NOMO-1 (cell line): ENCODE measurements at regions not wholly inside any gene's neighbourhood (a gene's known extent, or its start where the extent isn't known, plus 50 kb on each side); places are given as distances from the start of the nearest gene placed in this dataset.
A peak's percentile ranks its signal among the peaks of the same experiment; 100 is the strongest.

Source experiments
- DNase-seq, 2 experiments: peaks; one replicate each; lab custom pipeline; 2025; ENCODE audit not compliant: unreplicated experiment in 2 of 2; lab: John Stamatoyannopoulos, UW

DNA sequence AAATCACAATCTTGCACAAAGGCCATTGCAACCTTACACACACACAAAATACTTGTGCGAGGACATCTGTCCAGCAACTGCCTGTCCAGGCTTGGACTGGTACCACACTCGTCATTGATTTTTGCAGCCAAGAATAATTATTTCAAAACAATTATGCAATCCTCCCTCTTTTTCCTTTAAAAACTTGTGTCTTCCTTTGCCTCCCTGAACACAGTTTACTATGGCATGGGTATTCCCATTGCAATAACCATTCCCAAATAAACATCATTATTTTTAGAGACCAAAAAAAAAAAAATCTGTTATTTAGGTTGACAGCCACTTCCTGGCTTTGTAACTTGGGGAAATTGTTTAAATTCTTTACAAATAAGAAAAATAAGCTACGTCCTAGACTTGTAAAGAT is 54.0 kb downstream of the C11orf91 start:
- DNase-seq: no peak

DNA sequence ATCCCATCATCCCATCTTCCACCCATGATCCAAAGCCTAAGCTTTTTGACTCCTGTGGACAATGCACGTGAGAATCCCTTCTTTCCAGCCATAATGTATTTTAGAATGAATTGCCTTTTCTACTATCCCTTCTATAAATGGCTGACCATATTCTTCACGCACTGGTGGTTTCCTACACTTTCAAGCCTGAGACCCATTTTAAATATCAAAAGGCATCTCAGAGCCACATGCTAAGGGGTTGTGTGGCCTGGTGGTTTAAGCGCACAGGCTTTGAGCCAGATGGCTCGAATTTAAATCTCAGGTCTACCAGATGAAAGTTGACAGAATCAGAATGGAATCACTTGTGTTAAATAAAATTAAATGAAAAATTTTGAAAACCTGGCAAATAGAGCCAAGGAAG is 54.5 kb downstream of the C11orf91 start:
- no peak for DNase-seq

DNA sequence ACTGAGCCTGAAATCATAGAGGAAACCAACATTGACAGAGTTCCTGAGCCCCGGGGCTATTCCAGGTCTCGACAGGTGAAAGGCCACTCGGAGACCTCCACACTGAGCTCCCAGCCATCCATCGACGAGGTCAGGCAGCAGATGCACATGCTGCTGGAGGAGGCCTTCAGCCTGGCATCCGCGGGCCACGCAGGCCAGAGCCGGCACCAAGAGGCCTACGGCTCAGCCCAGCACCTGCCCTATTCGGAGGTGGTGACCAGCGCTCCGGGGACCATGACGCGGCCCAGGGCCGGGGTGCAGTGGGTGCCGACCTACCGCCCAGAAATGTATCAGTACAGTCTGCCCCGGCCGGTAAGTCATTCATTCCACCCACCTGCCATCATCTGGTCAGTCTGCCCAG is 54.9 kb downstream of the C11orf91 start:
- no peak for DNase-seq

DNA sequence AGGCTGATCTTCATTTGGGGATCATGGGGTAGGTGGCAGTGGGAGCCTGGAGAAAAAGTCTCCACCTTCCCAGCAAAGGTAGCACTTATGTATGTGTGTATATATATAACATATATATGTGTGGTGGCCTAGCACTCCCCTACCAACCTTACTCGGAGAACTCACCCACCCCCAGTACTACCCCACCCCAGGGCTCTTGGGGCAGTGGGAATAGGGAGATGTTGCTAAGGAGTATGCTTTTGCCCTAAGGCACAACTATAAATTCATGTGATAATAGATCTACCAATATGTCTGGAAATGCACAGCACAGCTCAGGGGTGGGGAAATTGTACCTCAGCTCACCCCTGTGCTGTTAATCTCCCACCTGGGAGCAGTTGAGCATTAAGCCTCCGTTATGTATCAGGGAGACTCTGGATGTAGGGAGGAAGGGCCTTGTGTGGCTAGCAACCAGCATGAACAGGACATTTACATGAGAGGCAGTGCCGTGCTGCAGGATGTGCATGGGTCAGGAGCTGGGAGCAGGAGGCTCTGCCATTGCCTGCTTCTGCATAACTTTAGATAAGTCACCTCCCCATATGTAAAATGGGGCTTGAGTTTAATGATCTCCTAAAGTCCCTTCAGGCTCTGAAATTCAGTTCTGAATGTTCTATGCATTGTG is 57.3 kb downstream of the C11orf91 start:
- no peak for DNase-seq

DNA sequence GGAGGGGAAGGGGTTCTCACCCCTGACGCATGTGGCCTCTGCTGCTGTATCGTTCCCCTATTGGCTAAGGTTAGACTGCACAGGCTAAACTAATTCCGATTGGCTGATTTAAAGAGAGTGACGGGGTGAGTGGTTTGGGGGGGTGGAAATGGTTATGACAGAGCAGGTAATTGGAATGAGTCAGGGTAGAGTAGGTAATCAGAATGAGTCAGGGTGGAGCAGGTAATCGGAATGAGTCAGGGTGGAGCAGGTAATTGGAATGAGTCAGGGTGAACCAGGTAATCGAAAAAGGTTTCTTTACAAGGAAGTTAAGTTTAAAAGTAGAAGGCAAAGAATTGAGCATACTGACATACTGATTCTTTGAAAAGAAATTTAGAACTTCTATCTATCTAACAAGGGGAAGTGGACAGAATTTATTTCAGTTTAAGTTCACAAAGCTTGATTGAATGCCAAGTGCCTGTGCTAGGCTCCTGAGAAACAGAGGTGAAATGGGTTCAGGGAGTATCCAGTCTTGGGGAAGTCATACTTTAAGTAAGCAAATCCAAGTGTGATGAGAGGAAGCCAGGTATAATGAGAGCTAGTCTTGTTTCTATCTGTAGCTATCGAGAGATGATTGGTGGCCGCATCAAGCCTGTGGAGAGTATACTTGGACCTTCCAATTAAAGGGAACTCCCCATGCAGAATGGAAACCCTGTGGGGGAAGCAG is 58.0 kb downstream of the C11orf91 start:
- DNase-seq: no peak

DNA sequence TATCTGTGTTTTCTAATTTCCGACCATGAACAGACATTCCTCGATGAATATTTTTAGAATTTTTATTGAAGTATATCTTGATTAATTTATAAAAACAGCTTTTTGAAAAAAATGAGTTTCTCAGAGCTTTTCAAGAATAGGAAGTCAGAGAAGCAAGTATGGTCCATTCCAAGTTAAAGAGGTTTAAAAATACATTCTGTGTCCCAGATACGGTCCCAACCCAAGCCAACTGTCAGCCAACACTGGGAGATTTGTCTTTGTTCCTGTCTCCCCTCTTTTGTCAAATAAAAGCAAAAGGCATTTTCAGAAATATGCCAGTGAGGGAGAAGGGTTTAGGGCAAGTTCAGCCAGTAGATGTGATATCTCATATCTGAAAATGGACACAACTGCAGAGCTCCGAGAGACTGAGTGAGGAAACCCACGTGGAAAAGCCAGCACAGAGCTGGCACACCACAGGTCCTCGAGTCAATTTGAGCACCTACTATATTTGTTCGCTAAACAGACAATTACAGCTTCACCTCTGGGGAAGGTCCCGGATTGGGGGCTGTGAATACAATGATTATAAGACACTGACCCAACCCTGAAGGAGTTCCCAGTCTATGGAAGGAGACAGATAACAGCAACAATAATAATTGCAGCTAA is 59.8 kb downstream of the C11orf91 start:
- no peak for DNase-seq

DNA sequence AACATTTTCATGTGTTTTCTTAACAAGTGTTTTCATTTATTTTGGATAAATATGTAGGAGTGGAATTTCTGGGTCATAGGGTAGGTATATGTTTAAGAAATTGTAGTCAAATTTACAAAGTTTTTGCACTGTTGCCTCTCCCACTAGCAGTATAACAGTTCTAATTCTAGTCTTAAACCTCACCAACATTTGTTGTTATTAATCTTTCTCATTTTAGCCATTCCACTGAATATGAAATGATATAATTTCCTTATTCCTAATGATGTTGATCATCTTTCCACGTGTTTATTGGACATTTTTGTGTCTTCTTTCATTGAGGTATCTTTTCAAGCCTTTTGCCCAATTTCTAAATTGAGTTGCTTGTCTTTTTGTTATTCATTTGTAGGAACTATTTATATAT is 62.0 kb downstream of the C11orf91 start:
- no peak for DNase-seq

DNA sequence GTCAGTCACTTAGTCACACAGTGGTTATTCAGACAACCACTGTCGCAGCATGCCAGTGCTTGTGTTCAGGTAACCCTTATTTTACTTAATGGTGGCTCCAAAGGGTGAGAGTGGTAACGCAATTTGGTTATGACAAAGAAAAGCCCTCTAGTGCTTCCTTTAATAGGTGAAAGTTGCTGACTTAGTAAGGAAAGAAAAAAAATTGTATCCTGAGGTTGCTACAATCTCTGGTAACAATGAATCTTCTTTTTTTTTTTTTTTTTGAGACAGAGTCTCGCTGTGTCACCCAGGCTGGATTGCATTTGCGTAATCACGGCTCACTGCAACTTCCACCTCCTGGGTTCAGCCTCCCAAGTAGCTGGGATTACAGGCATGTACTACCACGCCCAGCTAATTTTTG is 64.5 kb downstream of the C11orf91 start:
- peak; percentile 14 to 68 for DNase-seq

DNA sequence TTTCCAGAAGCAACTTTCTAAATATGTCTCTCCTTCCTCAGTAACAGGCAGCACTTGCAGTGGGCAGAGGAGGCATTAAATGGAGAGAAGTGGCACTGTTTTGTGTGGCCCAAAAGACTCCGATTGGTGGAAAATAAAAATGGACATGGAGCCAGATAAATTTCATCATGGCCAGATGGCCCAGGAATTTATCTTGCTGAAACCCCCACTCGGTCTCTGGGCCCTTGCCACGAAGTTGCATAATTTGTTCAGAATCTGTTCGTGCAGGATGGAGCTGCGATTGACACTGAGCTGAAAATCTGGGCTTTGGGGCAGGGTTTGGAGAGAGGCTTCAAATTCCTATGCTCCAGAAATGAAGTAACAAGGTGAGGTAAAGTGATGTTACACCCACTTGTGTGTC is 65.5 kb downstream of the C11orf91 start:
- no peak for DNase-seq

DNA sequence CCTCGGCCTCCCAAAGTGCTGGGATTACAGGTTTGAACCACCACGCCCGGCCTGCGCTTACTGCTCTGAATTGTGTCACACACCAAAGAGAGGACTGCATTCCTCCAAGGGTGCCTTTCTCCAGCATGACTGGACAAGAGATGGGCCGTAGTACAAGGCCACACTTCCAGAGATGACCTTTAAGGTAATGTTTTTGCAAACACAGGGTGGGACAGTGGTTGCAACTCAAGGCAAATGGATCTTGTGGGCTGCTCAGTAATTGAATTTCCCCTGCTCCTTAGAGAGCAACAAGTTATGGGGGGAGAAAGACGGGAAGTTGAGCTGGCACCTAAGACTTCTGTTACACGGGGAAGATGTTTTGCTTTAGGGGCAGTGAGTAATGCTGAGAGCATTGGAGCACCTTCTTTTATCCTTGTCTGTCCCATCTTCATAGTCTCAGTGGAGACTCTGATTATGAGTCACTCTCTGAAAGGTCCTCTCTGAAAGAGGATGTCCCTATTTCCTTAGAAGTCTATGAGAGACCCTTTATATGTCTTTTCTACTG is 66.3 kb downstream of the C11orf91 start:
- DNase-seq: no peak

DNA sequence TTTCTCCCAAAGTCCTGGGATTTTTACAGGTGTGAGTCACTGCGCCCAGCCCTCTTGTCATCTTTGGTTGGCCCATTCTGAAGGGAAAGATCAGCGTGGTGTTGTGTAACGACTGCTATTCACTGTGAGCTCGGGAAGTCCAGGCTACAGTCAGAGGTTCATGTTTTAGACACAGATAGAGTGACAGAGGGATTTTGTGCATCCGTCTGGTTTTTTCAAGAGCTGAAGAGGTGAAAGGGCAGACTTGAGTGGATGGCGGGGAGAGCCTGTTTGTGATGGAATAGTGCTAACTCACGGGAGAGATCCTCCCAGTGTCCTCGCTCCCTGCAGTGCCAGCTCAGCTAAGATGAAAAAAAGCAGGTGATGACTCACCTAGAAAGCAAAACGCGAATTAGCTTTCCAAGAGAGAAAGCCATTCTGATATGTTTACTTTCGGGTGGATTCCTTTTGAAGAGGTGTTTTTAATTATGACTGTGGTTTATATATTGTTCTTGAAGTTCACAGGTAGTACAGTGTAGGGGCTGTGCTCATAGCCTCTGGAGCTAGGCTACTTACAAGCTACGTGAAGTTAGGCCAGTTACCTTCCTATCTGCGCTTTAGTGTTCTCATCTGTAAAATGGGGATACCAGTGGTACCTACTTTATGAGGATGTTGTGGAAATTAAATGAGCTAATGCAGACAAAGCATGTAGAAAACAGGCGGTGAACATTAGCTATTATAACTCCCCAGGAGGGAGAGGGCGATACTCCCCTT is 67.2 kb downstream of the C11orf91 start:
- DNase-seq: no peak

DNA sequence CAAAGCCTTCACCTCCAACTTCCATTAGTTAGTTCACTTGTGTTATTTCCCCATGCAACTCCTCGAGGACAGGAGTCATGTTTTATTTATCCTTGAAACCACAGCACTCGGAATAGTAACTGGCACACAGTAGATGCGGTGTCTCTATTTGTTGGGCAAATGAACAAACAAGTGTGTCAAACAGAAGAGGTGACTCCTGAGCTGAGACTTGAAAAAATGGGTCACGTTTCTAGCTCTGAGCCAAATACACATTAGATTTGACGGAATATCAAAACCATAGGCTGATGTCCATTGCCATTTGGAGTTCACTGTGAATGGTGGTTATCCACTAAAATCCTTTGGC is 68.9 kb downstream of the C11orf91 start:
- no peak for DNase-seq

DNA sequence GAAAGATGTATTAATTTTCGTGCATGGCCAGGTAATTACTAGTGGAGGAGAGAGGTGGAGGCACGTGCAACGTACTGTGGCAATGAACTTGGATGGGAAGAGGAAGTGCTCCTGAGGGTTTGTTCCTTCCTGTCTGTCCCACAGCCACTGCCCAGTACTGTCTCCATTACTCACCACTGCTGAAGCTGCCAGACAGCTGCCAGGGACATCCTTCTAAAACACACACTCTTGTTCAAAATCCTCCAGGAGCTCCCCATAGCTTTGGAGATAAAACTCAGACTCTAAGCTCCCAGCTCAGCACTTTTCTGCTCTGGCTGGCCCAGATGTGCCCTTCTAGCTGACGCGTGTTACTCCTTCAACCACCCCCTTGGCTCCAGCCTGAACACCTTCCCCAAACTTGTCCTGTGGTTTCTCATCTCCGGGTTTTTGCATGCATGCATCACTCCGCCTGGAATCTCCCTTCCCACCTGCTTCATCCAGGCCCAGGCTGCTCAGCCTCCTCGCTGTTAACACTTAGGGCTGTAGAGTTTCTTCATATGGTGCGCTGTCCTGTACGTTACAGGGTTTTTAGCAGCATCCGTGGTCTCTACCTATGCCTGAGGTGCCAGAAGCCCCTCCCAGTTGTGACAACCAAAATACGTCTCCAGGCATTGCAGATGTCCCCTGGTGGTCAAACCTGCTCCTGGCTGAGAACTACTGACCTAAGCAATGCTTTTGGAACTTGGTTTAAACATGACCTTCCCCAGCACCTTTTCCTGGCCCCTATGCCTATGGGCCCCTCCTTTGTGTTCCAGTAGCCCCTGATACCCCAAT is 69.5 kb downstream of the C11orf91 start:
- no peak for DNase-seq

DNA sequence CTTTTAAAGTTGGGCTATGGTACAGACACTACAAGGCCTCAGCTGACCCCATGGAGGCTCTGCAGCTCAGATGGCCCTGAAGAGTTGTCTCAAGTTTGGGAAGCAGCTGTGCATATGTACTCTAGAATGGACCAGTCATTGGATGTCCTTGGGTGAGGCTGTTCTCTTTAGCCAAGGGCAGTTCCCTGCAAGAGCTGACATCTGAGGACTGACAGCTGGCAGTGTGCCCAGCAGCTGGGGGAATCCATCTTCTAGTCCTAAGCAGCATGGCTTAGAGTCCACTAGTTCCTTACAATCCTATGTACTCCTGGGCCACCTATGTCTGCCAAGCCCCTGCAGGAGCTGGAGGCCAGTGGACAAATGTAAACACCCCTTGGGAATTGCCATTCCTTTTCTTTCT is 76.5 kb downstream of the C11orf91 start:
- no peak for DNase-seq

DNA sequence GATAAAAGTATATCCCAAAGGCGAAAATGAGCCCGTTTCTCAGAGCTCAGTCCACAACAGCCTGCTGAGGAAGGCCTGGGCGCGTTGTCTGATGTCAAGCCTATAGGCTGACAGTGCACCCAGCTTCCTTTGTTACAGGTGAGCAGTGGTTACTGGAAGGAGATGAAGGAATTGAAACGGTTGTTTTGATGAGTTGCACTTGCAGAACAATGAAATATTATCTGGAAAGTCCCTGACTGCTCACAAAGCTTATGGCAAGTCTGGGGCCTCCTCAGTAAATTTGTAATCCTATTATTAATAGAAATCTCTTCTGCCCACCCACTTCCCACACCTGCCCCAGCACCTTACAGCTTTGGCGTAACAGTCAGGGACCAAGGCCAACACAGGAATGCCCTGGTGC is 77.8 kb downstream of the C11orf91 start:
- DNase-seq: no peak

DNA sequence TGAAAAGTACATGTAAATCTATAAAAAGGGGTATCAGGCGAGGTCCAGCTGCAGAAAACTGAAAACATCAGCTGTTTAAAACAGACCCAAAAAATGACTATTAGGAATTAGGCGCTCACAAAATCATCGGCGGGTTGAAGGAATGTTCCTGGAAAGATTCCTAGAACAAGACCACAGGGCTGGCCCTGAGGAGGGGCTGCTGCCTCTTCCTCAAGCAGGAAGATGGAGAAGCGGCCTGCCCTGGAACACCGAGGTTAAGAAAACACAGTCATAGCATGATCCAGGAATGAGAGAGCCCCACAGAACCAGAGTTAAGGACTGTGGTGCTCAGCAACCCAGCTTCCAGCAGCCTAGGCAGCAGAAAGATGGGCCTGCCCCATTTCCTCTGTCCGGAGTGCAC is 78.4 kb downstream of the C11orf91 start:
- no peak for DNase-seq

DNA sequence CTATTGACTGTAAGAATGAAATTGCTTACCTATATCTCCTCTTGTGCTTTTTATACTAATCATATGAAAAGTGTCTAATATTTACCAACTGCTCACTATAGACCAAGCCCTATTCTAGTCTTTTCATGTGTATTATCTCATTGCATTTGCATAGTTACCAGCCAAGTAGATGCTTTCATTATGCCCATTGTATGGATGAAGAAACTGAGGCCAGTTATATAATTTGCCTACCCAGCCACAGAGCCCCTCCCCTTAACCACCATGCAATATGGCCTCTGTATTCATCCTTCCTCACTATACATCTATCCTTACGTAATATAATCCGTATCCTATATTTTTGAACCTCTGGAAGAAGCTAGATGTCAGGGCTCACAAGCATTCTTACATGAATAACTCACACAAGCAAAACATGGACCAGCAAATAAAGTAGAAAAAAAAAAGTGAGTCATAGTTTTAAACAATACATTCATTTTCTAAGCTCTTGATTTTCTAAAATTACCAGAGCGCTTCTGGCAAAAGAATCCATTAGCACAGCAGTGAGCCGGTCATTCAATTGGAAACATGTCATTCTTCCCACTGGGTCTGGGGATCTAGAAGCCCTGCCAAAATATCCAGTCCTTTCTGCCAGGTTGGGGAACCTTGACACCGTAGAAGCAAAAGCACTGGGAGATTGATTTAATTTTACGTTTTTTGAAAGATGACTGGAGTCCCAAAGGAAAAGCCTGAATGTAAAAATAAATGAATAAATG is 80.0 kb downstream of the C11orf91 start:
- DNase-seq: no peak

DNA sequence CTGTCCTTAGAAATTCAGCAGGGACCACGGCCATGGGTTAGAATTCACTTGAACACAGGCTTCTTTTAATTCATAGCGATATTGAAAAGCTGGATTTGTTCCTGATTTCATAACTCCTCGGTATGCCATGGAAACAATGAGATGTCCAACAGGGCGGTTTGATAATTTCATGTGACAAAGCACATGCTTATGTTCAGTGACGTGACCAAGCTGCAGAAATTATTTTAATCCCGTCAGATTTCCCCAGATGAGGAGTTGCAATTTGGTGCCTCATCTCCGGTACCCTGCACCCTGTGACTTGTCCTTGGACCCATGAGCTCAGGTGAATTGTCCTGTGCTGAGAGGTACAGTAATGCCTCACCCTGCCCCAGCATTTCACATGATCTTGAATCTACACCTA is 81.7 kb downstream of the C11orf91 start:
- no peak for DNase-seq

DNA sequence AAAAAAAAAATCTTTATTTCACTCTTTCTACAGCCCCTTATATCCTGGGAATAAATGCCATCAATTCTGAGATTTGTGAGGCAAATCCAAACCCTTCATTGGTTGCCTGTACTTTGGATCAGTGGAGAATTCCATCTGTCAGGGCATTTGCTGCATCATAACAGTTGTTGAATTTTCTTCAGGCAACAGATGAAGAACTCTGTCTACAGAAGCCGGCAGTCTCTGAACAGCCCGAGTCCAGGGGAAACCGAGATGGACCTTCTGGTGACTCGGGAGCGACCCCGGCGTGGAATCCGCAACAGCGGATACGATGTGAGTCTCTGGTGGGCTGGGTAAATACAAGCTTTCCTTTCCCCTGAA is 82.3 kb downstream of the C11orf91 start:
- no peak for DNase-seq
